K562 (cell line): ENCODE measurements at regions not wholly inside any gene's neighbourhood (a gene's known extent, or its start where the extent isn't known, plus 50 kb on each side); places are given as distances from the start of the nearest gene placed in this dataset.

Experiments
- ATAC-seq: fragments of 200-7000 bp; cut with Tn5 transposase; 3 replicates; pipeline ENCODE4 v1.9.1; 2020; ENCODE audit warnings: moderate library complexity
- BruUV-seq: library from RNA; stranded (reverse); fragments of 400-500 nt; replicated peaks from 2 replicates; lab custom pipeline; 2021; lab: Mats Ljungman, UMichigan
- CTCF ChIA-PET: fragments of 300-600 bp; formaldehyde crosslinking; extraction: SDS; loops from one replicate; lab custom pipeline; 2021; ENCODE audit warnings: low intra/inter-chr PET ratio; lab: Yijun Ruan, JAX
- POLR2A ChIA-PET: fragments of 300-600, 350-650 bp; sonication (Branson Sonifier 250); formaldehyde crosslinking; extraction: SDS; loops from one replicate; lab custom pipeline; 2021; ENCODE audit warnings: antibody characterized with exemption, inconsistent platforms; lab: Yijun Ruan, JAX
- DNase-seq, 4 experiments: peaks; one replicate each; pipeline versions ENCODE4 v3.0.0 to v3.0.0-alpha.2; 2011 to 2018; ENCODE audit warnings: low spot score in 3 of 4, mixed read lengths in 3 of 4; ENCODE audit errors: extremely low read depth in 1 of 4
- FAIRE-seq: peaks from 2 replicates; lab custom pipeline; 2011; peaks lifted over from hg19 to GRCh38; lab: Jason Lieb, UNC
- H2AFZ ChIP-seq: 2 replicates; pipeline ENCODE4 v1.6.0; 2011; ENCODE audit warnings: low read depth, low read length, control low read depth, inconsistent platforms
- H3K27ac ChIP-seq: fragments of 200-600 bp; 3 replicates; pipeline ENCODE4 v1.8.0; 2011; ENCODE audit warnings: low read depth, mild to moderate bottlenecking, control low read depth, inconsistent platforms, low read length, moderate library complexity, mixed read lengths; ENCODE audit errors: extremely low read depth
- H3K27me3 ChIP-seq, 2 experiments: fragments of 300-600 bp in 1 of 2; 2 replicates in 1 of 2; 3 replicates in 1 of 2; pipeline versions ENCODE4 v1.6.0 to v1.8.0; 2011; ENCODE audit warnings: inconsistent platforms in 2 of 2, low read length in 2 of 2, mild to moderate bottlenecking in 1 of 2, mixed read lengths in 1 of 2, moderate library complexity in 1 of 2; ENCODE audit not compliant: control insufficient read depth in 2 of 2, insufficient read depth in 2 of 2
- H3K36me3 ChIP-seq: fragments of 300-600 bp; 3 replicates; pipeline ENCODE4 v1.8.0; 2011; ENCODE audit warnings: mild to moderate bottlenecking, low read length, inconsistent platforms; ENCODE audit not compliant: control insufficient read depth, insufficient read depth
- H3K4me1 ChIP-seq, 2 experiments: fragments of 200-600 bp in 1 of 2; replicated peaks in 1 of 2; 2 replicates in 1 of 2; 3 replicates in 1 of 2; pipeline versions ENCODE4 v1.5.1 to v1.8.0; 2011; ENCODE audit warnings: inconsistent platforms in 2 of 2, low read length in 2 of 2, mild to moderate bottlenecking in 1 of 2, mixed read lengths in 1 of 2, moderate library complexity in 1 of 2; ENCODE audit not compliant: control insufficient read depth in 2 of 2, insufficient read depth in 2 of 2
- H3K4me2 ChIP-seq: 2 replicates; pipeline ENCODE4 v1.6.1; 2011; ENCODE audit warnings: low read length, control low read depth, inconsistent platforms, mixed read lengths; ENCODE audit not compliant: insufficient read depth
- H3K4me3 ChIP-seq: fragments of 200-600 bp; sonication (generic), shearing (Covaris generic); 2 replicates; pipeline ENCODE4 v1.5.1; 2016; ENCODE audit warnings: control low read depth, inconsistent platforms
- H3K79me2 ChIP-seq: fragments of 200-600 bp; 3 replicates; pipeline ENCODE4 v1.8.0; 2011; ENCODE audit warnings: low read length, inconsistent platforms; ENCODE audit not compliant: control insufficient read depth, insufficient read depth
- H3K9ac ChIP-seq, 2 experiments: 2 replicates each; pipeline versions ENCODE4 v1.6.0 to v1.6.1; 2011; ENCODE audit warnings: low read depth in 2 of 2, low read length in 2 of 2, control low read depth in 1 of 2, inconsistent platforms in 1 of 2, mild to moderate bottlenecking in 1 of 2, mixed read lengths in 1 of 2; ENCODE audit not compliant: insufficient read depth in 1 of 2
- H3K9me1 ChIP-seq: one replicate; pipeline ENCODE4 v1.6.0; 2011; ENCODE audit warnings: inconsistent platforms, mild to moderate bottlenecking, low read length, moderate library complexity; ENCODE audit not compliant: control insufficient read depth, insufficient read depth
- H3K9me3 ChIP-seq: replicated peaks from 2 replicates; pipeline ENCODE4 v1.5.1; 2011; ENCODE audit warnings: low read depth, low read length, inconsistent platforms; ENCODE audit not compliant: control insufficient read depth, insufficient read depth
- H4K20me1 ChIP-seq: replicated peaks from 2 replicates; pipeline ENCODE4 v1.6.1; 2011; ENCODE audit warnings: low read length, inconsistent platforms, mixed read lengths; ENCODE audit not compliant: control insufficient read depth, insufficient read depth
- BDP1 ChIP-seq: IDR thresholded peaks from 3 replicates; pipeline ENCODE4 v1.6.1; 2011; ENCODE audit not compliant: insufficient read length, insufficient read depth
- CCAR2 ChIP-seq: fragments of 200-400 bp; formaldehyde crosslinking; IDR thresholded peaks from 2 replicates; pipeline ENCODE4 v1.6.1; 2017; ENCODE audit warnings: mild to moderate bottlenecking, low read depth, low read length
- CREM ChIP-seq: IDR thresholded peaks from 2 replicates; pipeline ENCODE4 v1.6.1; 2014; ENCODE audit warnings: antibody characterized with exemption, low read depth
- E4F1 ChIP-seq: fragments of 250-450 bp; sonication (Bioruptor Pico); IDR thresholded peaks from 2 replicates; pipeline ENCODE4 v1.5.0; 2021; ENCODE audit warnings: mild to moderate bottlenecking, borderline replicate concordance
- EGR1 ChIP-seq: fragments of 450-650 bp; conservative IDR thresholded peaks from 2 replicates; pipeline ENCODE4 v1.6.1; 2017; ENCODE audit warnings: mild to moderate bottlenecking
- FOXJ2 ChIP-seq: fragments of 200-800 bp; sonication (Bioruptor generic); IDR thresholded peaks from 2 replicates; pipeline ENCODE4 v1.6.1; 2016; ENCODE audit warnings: missing genetic modification characterization, missing compliant biosample characterization
- SMARCC2 ChIP-seq: fragments of 450-650 bp; IDR thresholded peaks from 2 replicates; pipeline ENCODE4 v1.6.1; 2017; ENCODE audit warnings: antibody characterized with exemption, moderate library complexity, mild to moderate bottlenecking, low read depth
- TAF1 ChIP-seq: IDR thresholded peaks from 2 replicates; pipeline ENCODE4 v1.6.1; 2011; ENCODE audit warnings: mild to moderate bottlenecking, low read length, moderate library complexity; ENCODE audit not compliant: insufficient read depth, control insufficient read depth, severe bottlenecking; ENCODE audit errors: extremely low read depth
- TARDBP ChIP-seq: fragments of 450-650 bp; IDR thresholded peaks from 2 replicates; pipeline ENCODE4 v1.6.1; 2016
- THRA ChIP-seq: fragments of 450-650 bp; IDR thresholded peaks from 2 replicates; pipeline ENCODE4 v1.6.1; 2017; ENCODE audit warnings: mild to moderate bottlenecking, moderate library complexity
- ZBED1 ChIP-seq: IDR thresholded peaks from 2 replicates; pipeline ENCODE4 v1.6.1; 2014
- ZNF23 ChIP-seq: fragments of 250-450 bp; sonication (Bioruptor Pico); IDR thresholded peaks from 2 replicates; pipeline ENCODE4 v1.4.0; 2020; ENCODE audit warnings: mild to moderate bottlenecking
- ZNF717 ChIP-seq: fragments of 250-450 bp; sonication (Bioruptor Pico); IDR thresholded peaks from 2 replicates; pipeline ENCODE4 v1.5.0; 2021
- WGBS: fragments of 100-300 bp; shearing (Covaris generic); methylation state at CpG from one replicate; pipeline ENCODE4 v1.1.6; 2016; ENCODE audit warnings: low coverage, mixed read lengths; ENCODE audit not compliant: insufficient coverage; ENCODE audit errors: missing lambda C conversion rate; 5-methylcytosine and 5-hydroxymethylcytosine counted together
- in situ Hi-C: fragments of 300-500 bp; cut with MboI; formaldehyde crosslinking; loops from 4 replicates; pipeline ENCODE4 v1.15.0; 2018; ENCODE audit warnings: inconsistent platforms, mixed read lengths
- intact Hi-C: fragments of 100-400 bp; cut with micrococcal nuclease; formaldehyde crosslinking; loops from 2 replicates; pipeline ENCODE4 v1.14.2; 2022
- TF ChIP-seq, protein P1 (sequence below): fragments of 450-650 bp; IDR thresholded peaks from 2 replicates; pipeline ENCODE4 v1.6.1; 2016; ENCODE audit warnings: antibody characterized with exemption

DNA sequence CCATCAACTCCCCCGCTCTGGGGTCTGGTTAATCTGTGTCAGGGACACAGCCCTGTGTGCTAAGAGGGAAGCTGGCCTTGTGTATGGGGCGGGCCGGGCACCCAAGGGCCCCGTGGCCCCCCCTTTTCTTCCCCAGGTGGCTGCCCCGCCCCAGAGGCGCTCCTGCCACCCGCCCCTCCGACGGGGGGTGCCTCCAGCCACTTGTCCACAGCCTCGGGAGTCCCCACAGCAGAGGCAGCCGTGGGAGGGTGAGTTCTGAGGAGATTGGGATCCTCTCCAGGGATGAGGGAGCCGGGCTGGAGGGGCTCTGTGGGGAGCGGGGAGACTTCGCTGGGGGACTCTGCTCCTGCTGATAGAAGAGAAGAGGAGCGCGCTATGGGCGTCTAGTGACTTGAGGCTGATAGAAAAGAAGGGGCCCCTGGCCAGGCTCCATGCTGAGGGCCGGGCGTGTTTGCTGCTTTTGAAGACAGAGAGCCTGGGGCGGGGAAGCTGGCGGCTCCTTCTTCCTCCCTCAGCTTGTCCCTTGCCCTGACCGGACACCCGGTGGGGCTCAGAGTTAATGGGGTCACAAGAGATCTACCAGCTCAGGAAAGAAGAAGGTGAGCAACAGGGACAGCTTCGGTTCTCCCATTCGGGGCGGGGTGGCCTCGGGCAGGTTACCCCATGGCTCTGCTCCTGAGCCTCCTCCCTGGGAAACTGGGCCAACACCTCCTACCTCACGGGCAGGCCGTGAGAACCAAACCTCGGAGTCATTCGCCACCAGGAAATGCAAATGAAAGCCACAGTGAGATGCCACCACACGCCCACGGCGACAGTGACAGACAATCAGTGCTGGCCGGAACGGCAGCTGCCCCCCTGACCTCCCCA lies 89.4 kb upstream of the TAF1B start:
- Histone ChIP-seq H3K4me1 (peaks cover 41 to 47% of the 10 kb centered on the region in 2 experiments), H3K27me3 (peaks cover 0 to 17% of the 10 kb centered on the region in 2 experiments; a peak in 3 of 5 replicates), H3K9me1 (no peaks in the 10 kb centered on the region), H4K20me1 (peaks cover 3% of the 10 kb centered on the region; the same call in 1 of the 2 replicates), H3K27ac (no peak overlapping the region; the same call in 2 of the 3 replicates), H3K9me3 (no peaks in the 10 kb centered on the region), H3K4me2 (peak overlapping the region; percentile 51; the same call in 1 of the 2 replicates), H3K79me2 (no peaks in the 10 kb centered on the region), H2AFZ (peak overlapping the region; percentile 57; the same call in 1 of the 2 replicates), H3K4me3 (no peak overlapping the region), H3K36me3 (no peaks in the 10 kb centered on the region), H3K9ac (peak overlapping the region in 1 of 2 experiments; percentile 69; a peak in 2 of 4 replicates)
- peak; percentile 49 for FAIRE-seq
- 19% methylated on average over 22 of the region's 36 CpGs for WGBS
- ChIA-PET POLR2A (interaction anchor here (0.6 to 1.7 kb wide), 2 partner anchors 9 to 283 kb away, joined by 3 to 5 read pairs; no protein-coding TSS in a partner anchor), CTCF (no interaction called here)
- DNase-seq: peak in 2 of 4 experiments; percentile 74 to 76
- peak; percentile 13 for ATAC-seq
- no TSS peak for BruUV-seq
- intact Hi-C loops: no loop called here
- in situ Hi-C loops: no loop called here
- TF ChIP-seq CCAR2 (no peak), EGR1 (peak; percentile 41; the same call in 1 of the 2 replicates), E4F1 (CRISPR knock-in tag) (no peak), BDP1 (no peak), THRA (no peak), ZBED1 (no peak), CREM (no peak), ZNF23 (CRISPR knock-in tag) (no peak), ZNF717 (CRISPR knock-in tag) (no peak), TARDBP (0 out of 2 replicates have a peak, but pooled peaks have one; percentile 2), TAF1 (no peak), FOXJ2 (tag) (no peak), SMARCC2 (peak; percentile 6; the same call in 1 of the 2 replicates)
- TF ChIP-seq, protein P1, sequence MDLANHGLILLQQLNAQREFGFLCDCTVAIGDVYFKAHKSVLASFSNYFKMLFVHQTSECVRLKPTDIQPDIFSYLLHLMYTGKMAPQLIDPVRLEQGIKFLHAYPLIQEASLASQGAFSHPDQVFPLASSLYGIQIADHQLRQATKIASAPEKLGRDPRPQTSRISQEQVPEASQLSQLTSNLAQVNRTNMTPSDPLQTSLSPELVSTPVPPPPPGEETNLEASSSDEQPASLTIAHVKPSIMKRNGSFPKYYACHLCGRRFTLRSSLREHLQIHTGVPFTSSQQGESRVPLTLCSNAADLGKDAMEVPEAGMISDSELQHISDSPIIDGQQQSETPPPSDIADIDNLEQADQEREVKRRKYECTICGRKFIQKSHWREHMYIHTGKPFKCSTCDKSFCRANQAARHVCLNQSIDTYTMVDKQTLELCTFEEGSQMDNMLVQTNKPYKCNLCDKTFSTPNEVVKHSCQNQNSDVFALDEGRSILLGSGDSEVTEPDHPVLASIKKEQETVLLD: no peak
